COR-L47 (cell line): ENCODE measurements at regions not wholly inside any gene's neighbourhood (a gene's known extent, or its start where the extent isn't known, plus 50 kb on each side); places are given as distances from the start of the nearest gene placed in this dataset.

ENCODE experiments used
- DNase-seq: peaks from one replicate; lab custom pipeline; 2025; lab: John Stamatoyannopoulos, UW

DNA sequence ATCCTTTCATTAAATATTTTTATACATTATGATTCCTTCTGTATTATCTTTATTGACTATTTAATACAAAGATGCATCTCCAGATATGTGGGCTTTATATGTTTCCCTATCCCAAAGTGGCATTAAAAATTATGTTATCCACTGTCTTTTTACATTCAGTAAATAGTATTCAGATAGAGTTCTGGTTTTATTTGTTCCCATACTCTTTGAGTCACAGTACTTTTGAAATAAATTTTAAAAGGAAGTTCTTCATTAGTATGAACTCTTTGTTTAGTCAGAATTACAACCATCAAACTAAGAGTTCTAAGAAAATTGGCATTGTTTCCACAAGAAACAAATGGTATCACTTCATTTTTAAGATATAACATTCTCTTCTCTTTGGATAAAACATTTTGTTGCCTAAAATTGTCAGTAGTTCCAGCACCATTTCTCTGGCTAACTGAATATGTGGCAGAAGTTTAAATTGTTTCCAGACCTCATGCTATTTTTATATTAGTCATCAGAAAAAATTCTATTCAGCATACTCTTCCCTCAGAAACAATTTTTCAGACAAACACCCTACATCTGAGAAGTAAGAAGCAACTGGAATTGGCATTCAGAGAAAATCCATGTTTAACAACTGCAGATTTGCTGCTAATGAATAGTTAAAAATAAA is 88.5 kb upstream of the COL5A2 start:
- DNase-seq = no peak

DNA sequence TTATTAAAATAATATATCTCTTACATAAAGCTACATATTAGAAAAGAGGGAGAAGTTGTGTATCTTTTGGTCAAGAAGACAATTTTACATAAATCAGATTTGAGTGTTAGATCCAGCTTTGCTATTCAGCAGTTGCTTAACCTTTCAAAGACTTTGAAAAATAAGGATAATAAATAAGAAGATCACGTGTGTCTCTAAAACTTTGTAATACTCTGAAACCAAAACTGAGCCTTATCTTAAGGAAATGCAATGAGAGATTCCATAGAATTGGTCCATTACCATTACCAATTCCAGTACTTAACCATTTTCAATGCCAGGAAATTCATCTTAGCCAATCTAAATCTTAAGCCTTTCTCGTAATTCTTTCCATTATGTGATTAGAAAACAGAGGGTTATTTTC is 89.2 kb upstream of the COL5A2 start:
- DNase-seq = no peak

DNA sequence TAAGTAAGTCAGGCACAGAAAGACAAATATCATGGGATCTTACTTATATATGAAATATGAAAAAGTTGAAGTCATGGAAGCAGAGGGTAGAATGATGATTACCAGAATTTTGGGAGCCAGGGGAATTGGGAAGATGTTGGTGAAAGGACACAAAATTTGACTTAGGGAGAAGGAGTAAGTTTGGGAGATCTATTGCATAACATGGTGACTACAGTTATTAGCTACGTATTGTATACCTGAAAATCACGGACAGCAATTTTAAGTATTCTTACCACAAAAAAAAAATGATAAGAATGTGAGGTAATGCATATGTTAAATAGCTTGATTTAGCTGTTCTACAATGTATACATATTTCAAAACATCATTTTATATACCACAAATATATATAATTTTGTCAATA is 94.2 kb upstream of the COL5A2 start:
- DNase-seq = no peak

DNA sequence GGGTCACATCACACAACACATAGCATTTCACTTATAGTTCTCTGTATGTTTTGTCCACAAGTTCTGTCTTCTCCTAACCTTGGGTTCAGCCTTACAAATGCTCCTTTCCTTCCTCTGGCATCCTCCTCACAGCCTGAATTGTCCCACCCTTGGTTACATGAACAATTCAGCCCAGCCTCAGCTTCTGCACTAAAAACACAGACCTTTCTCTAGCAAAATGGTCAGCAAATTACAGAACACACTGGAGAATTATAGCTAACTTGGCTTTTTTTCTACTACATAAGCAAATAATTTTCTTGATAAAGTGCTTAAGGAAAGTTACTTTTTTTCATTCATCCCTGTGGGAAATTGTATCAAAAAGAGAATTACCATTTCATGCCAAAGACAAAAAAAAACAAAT is 94.8 kb upstream of the COL5A2 start:
- DNase-seq = no peak

DNA sequence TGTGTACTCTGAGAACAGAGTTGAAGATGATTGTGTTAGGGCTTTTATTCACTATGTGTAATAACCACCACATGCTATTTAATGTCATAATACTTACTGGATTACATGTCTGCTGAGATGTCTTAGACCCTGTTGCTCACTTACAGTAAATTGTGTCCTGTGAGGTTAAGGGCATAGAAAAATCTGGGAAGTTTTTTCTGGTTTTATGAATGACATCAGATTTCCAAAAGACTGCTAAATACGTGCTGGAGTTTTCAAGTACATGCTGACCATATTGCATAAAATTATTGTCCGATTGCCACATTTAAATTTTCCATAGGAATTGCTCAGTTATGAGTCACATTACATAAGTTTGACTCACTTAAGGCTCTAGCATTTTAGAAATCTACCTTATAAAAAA is 96.7 kb upstream of the COL5A2 start:
- no peak for DNase-seq

DNA sequence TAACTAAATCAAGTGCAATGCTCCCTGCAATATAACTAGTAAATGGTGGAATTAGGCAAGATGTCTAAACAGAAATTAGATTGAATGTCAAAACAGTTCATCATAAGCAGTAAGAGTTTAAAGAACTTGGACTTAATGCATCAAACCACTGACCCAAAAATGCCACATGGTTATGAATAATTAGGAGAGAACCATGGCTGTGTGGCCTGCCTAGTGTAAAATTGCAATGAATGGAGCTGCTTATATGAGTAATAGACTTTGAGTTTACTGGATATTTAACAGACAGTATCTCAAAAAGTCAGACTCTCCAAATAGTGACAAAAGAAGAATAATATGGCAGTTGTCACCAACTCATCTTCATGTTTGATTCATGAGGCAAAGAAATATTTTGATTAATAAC is 101.6 kb upstream of the COL5A2 start:
- DNase-seq = no peak

DNA sequence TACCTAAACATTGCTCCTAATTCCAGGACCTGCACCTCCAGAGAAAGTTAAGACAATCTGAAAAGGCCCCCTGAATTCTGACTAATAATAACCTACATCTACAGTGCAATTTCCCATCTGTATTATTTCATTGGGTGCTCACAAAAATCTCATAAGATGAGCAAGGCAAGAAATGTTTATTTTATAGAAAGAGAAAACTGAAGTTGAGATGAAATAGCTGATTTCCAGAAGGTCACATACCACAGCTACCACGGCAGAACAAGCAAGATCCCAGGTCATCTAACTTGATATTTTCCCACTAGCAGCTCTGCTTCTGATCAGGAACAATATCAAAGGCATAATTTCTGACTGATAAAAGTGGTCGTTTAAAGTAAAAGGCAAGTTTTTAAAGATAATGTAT is 105.8 kb upstream of the COL5A2 start:
- DNase-seq = no peak

DNA sequence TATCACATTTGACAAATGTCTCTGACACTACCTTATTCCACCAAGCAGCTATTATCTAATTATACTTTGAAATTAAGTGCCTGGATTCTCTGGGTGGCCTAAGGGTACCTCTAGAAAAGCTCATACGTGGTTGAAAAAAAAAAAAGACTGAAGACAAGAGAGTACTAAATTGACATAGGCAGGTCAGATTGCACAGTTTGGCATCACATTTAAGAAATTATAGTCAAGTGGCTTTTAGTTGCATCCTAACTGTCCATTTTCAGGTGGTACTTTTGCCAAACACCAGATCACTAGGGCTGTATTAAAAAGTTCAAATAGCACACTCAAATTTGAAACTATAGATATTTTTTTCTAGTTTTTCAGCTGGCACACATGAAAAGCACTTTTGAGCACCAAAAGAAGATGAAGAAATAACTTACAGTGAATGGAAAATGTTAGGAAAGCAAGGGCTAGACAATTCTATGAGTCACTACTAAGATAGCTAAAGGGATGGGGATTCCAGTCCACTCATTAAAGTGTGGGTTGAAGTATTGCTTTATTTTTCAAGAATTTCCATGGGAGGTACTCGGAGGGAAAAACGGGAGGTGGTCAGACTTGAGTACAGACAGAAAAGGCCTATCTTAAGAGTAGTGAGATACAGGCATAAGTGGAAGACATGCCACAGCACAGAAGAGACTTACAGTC is 106.5 kb upstream of the COL5A2 start:
- no peak for DNase-seq

DNA sequence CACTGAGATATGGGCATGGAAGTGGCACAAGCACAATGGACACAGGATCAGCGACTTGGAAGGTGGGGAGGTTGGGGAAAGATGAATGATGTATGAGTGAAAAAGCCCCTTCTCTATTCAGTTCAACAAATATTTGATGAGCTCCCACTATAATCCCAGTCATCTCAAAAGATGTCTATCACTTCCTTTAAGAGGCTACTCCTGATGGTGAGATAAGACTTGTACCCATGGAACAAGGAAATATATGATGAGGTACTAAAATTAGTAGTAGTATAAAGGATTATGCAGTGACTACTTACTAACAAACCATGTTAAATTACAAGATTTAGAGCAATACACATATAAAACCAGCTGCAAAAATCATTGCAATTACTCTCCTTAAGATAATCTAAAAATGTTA is 107.8 kb upstream of the COL5A2 start:
- DNase-seq = no peak

DNA sequence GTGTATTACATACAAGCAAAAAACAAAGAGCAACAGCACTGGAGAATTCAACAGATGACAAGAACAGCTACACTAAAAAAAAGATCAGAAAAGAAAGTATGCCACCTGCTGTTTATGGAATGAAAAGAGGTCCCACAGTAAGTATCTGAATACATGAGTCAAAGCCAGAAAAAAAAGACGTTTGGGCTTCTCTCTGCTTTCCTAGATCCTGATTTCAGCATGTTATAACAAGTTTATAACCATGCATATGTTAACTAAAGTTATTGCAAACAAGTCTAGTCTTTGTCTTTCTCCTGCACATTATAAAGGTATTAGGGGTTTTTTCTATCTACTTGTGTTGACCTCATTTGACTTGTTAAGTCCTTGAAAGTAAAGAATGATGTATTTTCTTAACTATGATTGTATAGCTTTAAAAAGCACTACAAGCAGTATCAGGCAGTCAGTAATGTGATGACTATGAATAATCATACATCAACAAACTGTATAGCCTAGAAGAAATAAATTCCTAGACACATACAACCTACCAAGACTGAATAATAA is 108.5 kb upstream of the COL5A2 start:
- DNase-seq = no peak

DNA sequence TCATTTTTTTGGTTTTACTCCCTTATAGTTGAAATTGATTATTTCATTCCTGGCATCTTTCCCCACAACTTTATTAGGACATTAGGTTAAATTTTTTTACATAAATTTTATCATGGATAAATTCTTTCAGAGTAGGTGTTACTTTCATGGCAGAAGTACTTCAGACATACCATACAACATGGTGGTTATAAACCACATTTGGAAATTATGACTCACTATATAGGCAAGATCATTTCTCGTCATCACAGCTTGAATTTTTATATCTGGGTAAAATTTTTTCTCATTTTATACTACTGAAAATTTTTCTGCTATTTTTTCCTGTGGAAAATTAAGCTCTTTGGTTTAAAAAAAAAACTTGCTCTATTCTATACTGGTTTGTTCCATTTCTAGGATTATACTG is 111.9 kb upstream of the COL5A2 start:
- DNase-seq = no peak

DNA sequence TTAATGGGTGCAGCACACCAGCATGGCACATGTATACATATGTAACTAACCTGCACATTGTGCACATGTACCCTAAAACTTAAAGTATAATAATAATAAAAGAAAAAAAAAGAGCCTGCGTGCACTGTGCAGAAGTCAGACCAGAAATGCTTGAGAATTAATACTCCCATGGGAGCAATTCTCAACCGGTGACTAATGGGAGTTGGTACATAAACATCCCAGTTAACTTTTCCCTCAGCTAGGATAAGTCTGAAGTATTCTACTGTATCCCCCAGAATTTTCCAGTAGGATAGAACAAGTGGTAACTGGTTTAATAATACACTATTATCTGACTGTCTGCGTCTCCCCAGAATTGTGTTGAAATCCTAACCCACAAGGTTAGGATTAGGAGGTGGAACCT is 113.6 kb upstream of the COL5A2 start:
- DNase-seq = no peak

DNA sequence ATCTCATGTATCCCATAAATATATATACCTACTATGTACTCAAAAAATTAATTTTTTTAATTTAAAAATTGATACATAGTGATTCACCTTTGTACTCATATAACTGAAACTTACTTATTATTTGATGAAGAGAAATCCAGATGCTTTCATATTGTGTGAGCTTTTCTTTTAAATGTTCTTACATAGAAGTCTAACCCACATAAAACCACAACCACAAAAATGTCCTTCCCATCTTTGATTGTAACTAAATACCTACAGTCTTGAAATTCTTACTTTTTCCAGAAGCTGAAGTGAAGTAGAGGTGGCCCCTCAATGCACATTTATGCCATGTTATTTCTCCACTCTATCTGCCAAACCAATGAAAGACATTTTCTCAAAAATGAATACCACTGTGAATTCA is 117.9 kb upstream of the COL5A2 start:
- no peak for DNase-seq

DNA sequence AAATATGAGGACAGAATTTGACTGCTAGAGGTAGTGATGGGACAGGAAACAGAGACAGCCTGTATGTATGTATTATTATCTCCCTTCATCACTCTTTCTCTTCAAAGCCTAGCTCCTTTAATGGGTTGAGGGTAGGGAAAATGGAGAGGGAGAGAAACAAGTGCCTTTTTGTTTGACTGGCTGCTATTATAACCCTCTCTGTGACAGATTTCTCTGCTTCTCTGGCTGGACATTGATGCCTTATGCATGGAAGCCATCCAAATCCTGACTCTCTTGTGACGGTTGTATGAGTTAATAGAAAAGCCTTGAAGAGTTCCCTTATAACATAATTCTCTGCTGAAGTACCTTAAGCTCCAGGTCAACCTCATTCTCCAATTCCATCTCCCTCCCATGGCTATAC is 118.5 kb upstream of the COL5A2 start:
- no peak for DNase-seq

DNA sequence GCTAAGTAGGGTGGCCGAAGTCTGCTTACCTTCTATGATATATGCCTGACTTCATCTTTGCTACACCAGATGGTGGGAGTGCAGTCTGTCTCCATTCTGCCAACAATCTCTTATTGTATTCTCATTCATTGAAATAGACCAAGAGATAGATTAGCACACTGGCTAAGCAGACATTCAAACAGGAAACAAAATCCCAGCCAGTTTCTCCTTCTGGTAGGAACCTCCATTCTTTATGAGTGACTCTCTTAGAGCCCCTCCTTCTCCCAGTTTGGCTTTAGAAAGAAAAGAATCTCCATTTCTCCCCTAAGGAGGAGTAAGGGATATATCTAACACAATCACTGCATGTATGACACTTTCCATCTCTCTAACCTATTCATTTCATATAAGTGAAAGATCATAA is 118.9 kb upstream of the COL5A2 start:
- no peak for DNase-seq

DNA sequence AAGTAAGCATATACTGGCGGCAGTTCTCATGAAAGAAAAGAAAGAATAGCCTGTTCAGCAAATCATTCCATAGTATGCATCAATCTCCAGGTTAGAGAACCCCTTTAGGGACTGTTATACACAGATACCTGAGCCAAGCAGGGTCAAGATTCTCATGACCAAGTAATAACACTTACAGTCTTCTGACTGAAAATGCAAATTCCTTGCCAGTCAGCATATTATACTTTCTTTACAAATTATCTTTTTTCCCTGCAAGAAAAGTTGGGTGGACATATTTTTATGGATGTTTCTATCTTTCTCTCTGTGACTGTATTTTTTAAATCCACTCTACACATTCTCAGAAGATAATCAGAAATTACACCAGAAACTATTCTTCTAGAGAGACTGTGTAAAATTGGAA is 120.4 kb upstream of the COL5A2 start:
- DNase-seq = no peak

DNA sequence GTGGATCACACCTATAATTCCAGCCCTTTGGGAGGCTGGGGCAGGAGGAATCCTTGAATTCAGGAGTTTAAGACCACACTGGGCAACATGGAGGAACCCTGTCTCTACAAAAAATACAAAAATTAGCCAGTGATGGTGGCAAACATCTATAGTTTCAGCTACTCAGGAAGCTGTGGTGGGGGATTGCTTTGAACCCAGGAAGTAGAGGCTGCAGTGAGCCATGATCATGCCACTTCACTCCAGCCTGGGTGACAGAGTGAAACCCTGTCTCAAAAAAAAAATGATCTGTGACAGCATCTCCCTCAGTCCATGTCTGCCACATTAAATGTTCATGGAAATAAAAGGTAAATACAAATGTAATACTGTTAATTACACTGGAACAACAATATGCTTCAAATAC is 121.4 kb upstream of the COL5A2 start:
- no peak for DNase-seq

DNA sequence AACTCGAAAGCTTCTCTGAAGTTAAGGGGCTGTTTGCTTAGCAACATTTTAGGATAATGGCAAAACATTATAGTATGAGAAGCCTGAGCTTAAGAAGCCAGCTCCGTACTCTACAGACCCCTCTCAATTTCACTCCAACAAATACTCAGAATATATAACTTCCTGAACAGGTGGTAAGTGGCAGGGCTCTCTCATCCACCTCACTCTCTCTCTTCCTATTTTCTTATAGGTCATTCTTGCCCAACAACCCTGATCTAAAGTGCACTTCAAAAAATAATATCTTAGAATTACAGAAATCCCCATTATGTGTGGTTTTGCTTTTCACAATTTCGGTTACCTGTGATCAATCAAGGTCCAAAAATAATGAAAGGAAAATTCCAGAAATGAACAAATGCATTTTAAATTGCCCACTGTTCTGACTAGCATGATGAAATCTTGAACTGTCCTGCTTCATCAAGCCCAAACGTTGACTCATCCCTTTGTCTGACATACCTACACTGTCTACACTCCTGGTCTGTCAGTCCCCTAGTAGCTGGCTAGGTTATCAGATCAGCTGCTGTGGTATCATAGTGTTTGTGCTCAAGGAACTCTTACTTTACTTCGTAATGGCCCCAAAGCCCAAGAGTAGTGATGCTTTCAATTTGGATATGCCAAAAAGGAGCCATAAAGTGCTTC is 122.8 kb upstream of the COL5A2 start:
- no peak for DNase-seq

DNA sequence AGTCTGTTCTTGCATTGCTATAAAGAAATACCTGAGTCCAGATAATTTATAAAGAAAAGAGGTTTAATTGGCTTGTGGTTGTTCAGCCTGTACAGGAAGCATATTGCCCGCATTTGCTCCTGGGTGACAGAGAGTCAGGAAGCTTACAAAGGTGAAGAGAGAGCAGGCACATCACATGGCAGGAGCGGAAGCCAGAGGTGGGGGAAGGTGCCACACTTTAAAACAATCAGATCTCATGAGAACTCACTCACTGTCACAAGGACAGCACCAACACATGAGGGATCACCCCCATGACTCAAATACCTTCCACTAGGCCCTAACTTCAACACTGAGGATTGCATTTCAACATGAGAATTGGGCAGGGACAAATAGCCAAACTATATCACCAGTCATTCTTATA is 124.8 kb upstream of the COL5A2 start:
- no peak for DNase-seq

DNA sequence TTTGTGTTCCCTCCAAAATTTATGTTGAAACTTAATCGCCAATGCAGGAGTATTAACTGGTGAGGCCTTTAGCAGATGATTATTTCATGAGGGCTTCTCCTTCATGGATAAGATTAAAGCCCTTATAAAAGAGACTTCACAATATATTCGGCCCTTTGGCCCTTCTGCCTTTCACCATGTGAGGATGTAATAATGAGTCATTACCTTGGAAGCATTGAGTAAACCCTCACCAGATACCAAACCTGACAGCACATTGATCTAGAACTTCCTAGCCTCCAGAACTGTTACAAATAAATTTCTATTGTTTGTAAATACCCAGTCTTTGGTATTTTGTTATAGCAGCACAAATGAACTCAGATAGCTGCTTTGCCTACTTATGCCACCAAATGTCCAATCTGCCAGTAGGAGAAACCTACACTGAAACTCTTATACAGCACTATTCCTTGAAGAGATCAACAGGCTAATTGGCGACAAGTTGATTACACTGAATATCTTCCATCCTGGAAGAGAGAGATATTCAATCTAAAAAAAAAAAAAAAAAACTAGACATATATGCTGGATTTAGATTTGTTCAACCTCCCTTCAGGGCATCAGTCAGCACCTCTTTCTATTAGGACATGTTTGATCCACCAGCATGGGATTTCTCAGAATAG is 125.9 kb upstream of the COL5A2 start:
- no peak for DNase-seq

DNA sequence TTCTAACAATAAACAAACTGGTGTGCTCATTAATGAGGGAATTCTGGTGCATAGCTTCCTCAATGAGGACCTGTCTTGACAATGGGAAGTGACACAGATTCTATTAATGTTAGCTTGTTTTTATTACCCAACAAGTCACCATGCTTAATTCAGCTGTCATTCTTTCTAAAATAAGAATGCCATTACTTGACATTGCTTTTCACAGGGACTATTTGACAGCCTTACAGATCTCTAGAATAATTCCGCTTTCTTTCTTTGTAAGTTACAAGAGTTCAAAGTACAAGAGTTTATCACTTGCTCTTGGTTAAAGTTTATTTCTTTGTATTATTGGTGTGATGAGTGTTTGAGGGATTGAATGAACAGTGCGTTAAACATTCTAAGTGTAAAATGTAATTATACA is 127.0 kb upstream of the COL5A2 start:
- DNase-seq = no peak

DNA sequence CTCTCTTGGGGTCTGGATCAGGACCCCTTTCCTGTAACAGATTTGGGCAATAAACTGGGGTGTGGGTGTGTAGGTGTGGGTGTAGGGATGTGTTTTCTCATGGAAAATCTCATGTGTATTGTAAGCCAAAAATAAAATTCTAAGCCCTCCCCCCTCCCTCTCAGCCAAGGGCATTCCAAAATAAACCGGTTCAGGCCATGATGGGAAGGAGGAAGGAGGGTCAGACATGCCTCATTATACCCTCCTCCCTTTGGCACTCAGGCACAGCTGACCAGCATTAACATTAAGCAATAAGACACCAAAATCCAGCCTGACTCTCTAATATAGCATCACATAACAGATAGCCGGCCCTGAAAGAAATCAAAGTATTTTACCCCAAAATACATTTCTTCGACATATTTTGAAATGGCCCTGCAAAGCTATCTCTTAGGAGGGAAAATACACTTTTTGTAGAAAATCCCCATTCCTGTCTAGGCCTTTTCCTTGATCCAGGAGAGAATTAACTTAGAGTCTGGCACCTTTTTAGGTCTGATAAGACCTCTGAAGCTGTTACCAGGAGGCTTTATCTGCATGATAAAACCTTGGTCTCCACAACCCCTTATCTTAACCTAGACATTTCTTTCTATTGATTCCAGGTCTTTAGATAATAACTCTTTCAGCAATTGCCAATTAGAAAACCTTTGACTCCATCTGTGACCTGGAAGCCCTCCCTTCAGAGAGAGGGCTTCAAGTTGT is 128.7 kb upstream of the COL5A2 start:
- DNase-seq = no peak
